GM23338 (cell line): ENCODE measurements at regions not wholly inside any gene's neighbourhood (a gene's known extent, or its start where the extent isn't known, plus 50 kb on each side); places are given as distances from the start of the nearest gene placed in this dataset.

Source experiments
- CTCF ChIP-seq, 2 experiments: fragments of 200-600 bp in 1 of 2; sonication (generic) in 1 of 2; conservative IDR thresholded peaks; 2 replicates each; pipeline versions ENCODE4 v1.5.1 to v1.6.1; 2016 to 2017; ENCODE audit warnings: antibody characterized with exemption in 2 of 2, low read depth in 2 of 2, mild to moderate bottlenecking in 2 of 2, moderate library complexity in 1 of 2
- ETS1 ChIP-seq: IDR thresholded peaks from 2 replicates; pipeline ENCODE4 v1.6.1; 2016; ENCODE audit warnings: antibody characterized with exemption
- EZH2 ChIP-seq: fragments of 200-600 bp; sonication (generic); IDR thresholded peaks from one replicate; pipeline ENCODE4 v1.8.0; 2017; ENCODE audit warnings: antibody characterized with exemption, mild to moderate bottlenecking, low read depth; ENCODE audit not compliant: unreplicated experiment
- EZH2phosphoT487 ChIP-seq: fragments of 200-600 bp; sonication (generic); IDR thresholded peaks from one replicate; pipeline ENCODE4 v1.8.1; 2018; ENCODE audit warnings: antibody characterized with exemption; ENCODE audit not compliant: unreplicated experiment
- STAT1 ChIP-seq: IDR thresholded peaks from one replicate; pipeline ENCODE4 v1.6.1; 2016; ENCODE audit warnings: antibody characterized with exemption; ENCODE audit not compliant: unreplicated experiment

GRCh38 chr5:127153031-127153430, 79.7 kb upstream of the C5orf63 start:
- TF ChIP-seq CTCF (conservative IDR thresholded peaks at IDR 0.05; ENCODE audit: low read depth in 2 of 2) (no peak), STAT1 (no peak), EZH2 (no peak), ETS1 (no peak), EZH2phosphoT487 (no peak)
